ENCODE measurements at regions not wholly inside any gene's neighbourhood (a gene's known extent, or its start where the extent isn't known, plus 50 kb on each side); places are given as distances from the start of the nearest gene placed in this dataset.

GRCh38 chr2:4122726-4123125 lies 419.4 kb downstream of the DCDC2C start:
- Histone ChIP-seq H3K27me3 (no peaks in the 10 kb centered on the region), H3K27ac (no peak overlapping the region), H3K36me3 (no peaks in the 10 kb centered on the region), H3K4me1 (no peaks in the 10 kb centered on the region), H3K9me3 (no peaks in the 10 kb centered on the region), H3K4me3 (no peak overlapping the region)
- intact Hi-C loops (cut with DNase I; ENCODE audit: low total_unique reads): no loop called here
- TF ChIP-seq, protein P1, sequence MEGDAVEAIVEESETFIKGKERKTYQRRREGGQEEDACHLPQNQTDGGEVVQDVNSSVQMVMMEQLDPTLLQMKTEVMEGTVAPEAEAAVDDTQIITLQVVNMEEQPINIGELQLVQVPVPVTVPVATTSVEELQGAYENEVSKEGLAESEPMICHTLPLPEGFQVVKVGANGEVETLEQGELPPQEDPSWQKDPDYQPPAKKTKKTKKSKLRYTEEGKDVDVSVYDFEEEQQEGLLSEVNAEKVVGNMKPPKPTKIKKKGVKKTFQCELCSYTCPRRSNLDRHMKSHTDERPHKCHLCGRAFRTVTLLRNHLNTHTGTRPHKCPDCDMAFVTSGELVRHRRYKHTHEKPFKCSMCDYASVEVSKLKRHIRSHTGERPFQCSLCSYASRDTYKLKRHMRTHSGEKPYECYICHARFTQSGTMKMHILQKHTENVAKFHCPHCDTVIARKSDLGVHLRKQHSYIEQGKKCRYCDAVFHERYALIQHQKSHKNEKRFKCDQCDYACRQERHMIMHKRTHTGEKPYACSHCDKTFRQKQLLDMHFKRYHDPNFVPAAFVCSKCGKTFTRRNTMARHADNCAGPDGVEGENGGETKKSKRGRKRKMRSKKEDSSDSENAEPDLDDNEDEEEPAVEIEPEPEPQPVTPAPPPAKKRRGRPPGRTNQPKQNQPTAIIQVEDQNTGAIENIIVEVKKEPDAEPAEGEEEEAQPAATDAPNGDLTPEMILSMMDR (IDR thresholded peaks at IDR 0.05): no peak
- DNase-seq: no peak

GRCh38 chr2:4130651-4131050 lies 427.3 kb downstream of the DCDC2C start:
- Histone ChIP-seq H3K27ac (no peak overlapping the region), H3K9me3 (peaks cover 0 to 15% (median 7%) of the 10 kb centered on the region in 3 donors), H3K27me3 (no peaks in the 10 kb centered on the region), H3K4me3 (no peak overlapping the region), H3K4me1 (no peaks in the 10 kb centered on the region), H3K36me3 (no peaks in the 10 kb centered on the region)
- intact Hi-C loops (cut with DNase I; ENCODE audit: low total_unique reads): no loop called here
- TF ChIP-seq, protein P1 (IDR thresholded peaks at IDR 0.05): no peak
- no peak for DNase-seq

DNA sequence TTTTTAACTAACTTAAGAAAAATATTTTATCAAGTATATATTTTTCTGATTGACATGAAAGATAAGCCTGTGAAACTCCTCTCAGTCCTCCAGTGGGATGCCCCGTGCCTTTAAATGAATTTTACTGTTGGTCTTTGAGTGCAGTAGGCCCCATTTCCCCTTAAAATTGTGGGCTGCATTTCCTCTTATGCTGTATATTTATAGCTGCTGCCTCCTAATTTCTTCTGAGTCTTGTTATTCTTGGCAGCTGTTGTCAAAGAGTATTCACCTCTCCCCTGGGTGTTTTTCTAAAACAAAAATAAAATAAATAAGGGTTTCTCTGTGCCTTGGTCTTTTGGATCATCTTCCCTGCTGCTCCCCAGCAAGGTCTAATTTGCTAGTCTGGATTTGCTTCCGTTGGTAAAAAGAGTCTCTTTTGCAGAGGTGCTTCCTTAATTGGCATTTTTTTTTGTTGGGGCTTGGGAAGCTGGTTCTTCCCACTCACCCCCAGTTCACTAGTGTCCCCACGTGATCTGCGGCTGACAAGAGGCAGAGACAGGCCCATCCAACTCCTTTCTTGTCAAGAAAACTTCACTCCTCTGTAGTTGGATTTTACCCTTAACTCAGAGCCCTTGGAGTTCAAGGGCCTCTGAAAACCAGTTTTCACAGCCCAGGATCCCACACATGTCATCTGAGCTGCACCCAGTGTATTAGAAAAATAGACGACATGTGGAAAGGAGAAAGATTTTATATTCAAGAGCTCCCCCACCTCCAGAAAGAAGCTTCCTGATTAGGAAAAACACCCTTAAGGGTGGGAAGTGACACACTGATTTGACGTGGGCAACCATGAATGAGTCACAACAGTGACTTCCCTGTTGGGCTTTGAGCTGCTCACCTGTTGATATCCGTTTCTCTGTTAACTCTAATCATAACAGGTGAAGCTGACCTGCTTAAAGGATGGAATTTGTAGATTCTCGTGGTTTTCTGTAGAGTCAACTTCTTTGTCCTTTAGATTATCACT lies 431.5 kb downstream of the DCDC2C start:
- intact Hi-C loops (cut with DNase I; ENCODE audit: low total_unique reads): no loop called here

DNA sequence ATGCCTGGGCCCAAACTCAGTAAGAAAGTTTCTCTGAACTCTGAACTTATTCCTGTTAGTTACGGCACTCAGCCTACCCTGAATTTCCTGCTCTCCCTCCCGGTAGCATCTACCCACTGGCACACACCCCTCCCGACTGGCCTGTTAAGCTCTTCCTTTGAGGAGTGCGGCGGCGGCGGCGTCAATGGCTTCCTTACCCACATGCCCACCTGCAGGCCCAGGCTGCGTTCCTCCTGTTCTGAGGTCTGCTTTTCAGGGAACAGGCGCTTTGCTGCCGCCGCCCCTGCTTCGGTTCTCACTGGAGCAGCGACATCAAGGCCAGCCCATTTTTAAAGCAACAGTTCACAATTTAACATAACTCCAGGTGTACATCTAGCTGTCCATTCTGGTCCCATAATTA lies 432.4 kb downstream of the DCDC2C start:
- H3K27me3 ChIP-seq: no peaks in the 10 kb centered on the region
- no peaks in the 10 kb centered on the region for H3K4me1 ChIP-seq
- H3K9me3 ChIP-seq: peaks cover 0 to 10% (median 4%) of the 10 kb centered on the region in 3 donors
- TF ChIP-seq, protein P1 (IDR thresholded peaks at IDR 0.05): no peak
- no peak overlapping the region for H3K27ac ChIP-seq
- DNase-seq: no peak
- intact Hi-C loops (cut with DNase I; ENCODE audit: low total_unique reads): no loop called here
- H3K4me3 ChIP-seq: no peak overlapping the region
- H3K36me3 ChIP-seq: no peaks in the 10 kb centered on the region

More for the DNA sequence above, 431.5 kb downstream of the DCDC2C start:
- DNase-seq: no peak
- Histone ChIP-seq H3K4me1 (no peaks in the 10 kb centered on the region), H3K27ac (no peak overlapping the region), H3K36me3 (no peaks in the 10 kb centered on the region), H3K27me3 (no peaks in the 10 kb centered on the region), H3K4me3 (no peak overlapping the region), H3K9me3 (peaks cover 0 to 13% (median 7%) of the 10 kb centered on the region in 3 donors)
- TF ChIP-seq, protein P1 (IDR thresholded peaks at IDR 0.05): no peak

GRCh38 chr2:4139316-4139715 lies 435.9 kb downstream of the DCDC2C start:
- H3K4me1 ChIP-seq: no peaks in the 10 kb centered on the region
- H3K9me3 ChIP-seq: no peaks in the 10 kb centered on the region
- TF ChIP-seq, protein P1 (IDR thresholded peaks at IDR 0.05): no peak
- H3K36me3 ChIP-seq: no peaks in the 10 kb centered on the region
- no peaks in the 10 kb centered on the region for H3K27me3 ChIP-seq
- no peak overlapping the region for H3K4me3 ChIP-seq
- intact Hi-C loops (cut with DNase I; ENCODE audit: low total_unique reads): no loop called here
- H3K27ac ChIP-seq: no peak overlapping the region
- no peak for DNase-seq
